GM12874 (cell line): ENCODE measurements at regions not wholly inside any gene's neighbourhood (a gene's known extent, or its start where the extent isn't known, plus 50 kb on each side); places are given as distances from the start of the nearest gene placed in this dataset.

Source experiments
- CTCF ChIP-seq: IDR thresholded peaks from 2 replicates; pipeline ENCODE4 v1.5.1; 2011; ENCODE audit warnings: low read depth, mild to moderate bottlenecking, control low read depth, low read length, moderate library complexity; ENCODE audit not compliant: insufficient read depth

GRCh38 chr9:107431461-107431860 lies 58.1 kb downstream of the KLF4 start:
- TF ChIP-seq CTCF: no peak

GRCh38 chr9:107430071-107430470 lies 59.5 kb downstream of the KLF4 start:
- no peak for TF ChIP-seq CTCF

GRCh38 chr9:107426126-107426525 lies 63.4 kb downstream of the KLF4 start:
- TF ChIP-seq CTCF: no peak

GRCh38 chr9:107425101-107426025 lies 64.2 kb downstream of the KLF4 start:
- TF ChIP-seq CTCF: peak; percentile 99

- no peak for TF ChIP-seq CTCF
Observed at GRCh38 chr9:107423540-107423939, 66.0 kb downstream of the KLF4 start.

GRCh38 chr9:107422189-107423185 lies 67.1 kb downstream of the KLF4 start:
- TF ChIP-seq CTCF: peak; percentile 53

- no peak for TF ChIP-seq CTCF
Observed at GRCh38 chr9:107410420-107410819, 79.1 kb downstream of the KLF4 start.
